IPS-11a (cell line): ENCODE measurements at regions not wholly inside any gene's neighbourhood (a gene's known extent, or its start where the extent isn't known, plus 50 kb on each side); places are given as distances from the start of the nearest gene placed in this dataset.

Experiments used
- H3K4me3 ChIP-seq: one replicate; pipeline ENCODE4 v1.5.1; 2013; ENCODE audit warnings: low read depth, low read length, control low read depth

- H3K4me3 ChIP-seq: no peak overlapping the region
These were observed 398.6 kb downstream of the TBL1XR1 start for GRCh38 chr3:176798680-176799079.

- no peak overlapping the region for H3K4me3 ChIP-seq
These were observed 400.9 kb downstream of the TBL1XR1 start for GRCh38 chr3:176796371-176796770.

- H3K4me3 ChIP-seq: no peak overlapping the region
These were observed 401.4 kb downstream of the TBL1XR1 start for GRCh38 chr3:176795891-176796290.

GRCh38 chr3:176794406-176794805 is 402.9 kb downstream of the TBL1XR1 start:
- no peak overlapping the region for H3K4me3 ChIP-seq

- H3K4me3 ChIP-seq: no peak overlapping the region
These were observed 407.3 kb downstream of the TBL1XR1 start for GRCh38 chr3:176789947-176790346.

GRCh38 chr3:176789281-176789705 is 408.0 kb downstream of the TBL1XR1 start:
- no peak overlapping the region for H3K4me3 ChIP-seq

- H3K4me3 ChIP-seq: no peak overlapping the region
These were observed 409.8 kb downstream of the TBL1XR1 start for GRCh38 chr3:176787506-176787905.

- H3K4me3 ChIP-seq: no peak overlapping the region
These were observed 412.1 kb downstream of the TBL1XR1 start for GRCh38 chr3:176785171-176785570.

GRCh38 chr3:176780766-176781165 is 416.5 kb downstream of the TBL1XR1 start:
- no peak overlapping the region for H3K4me3 ChIP-seq

GRCh38 chr3:176776622-176777175 is 420.6 kb downstream of the TBL1XR1 start:
- no peak overlapping the region for H3K4me3 ChIP-seq

GRCh38 chr3:176769547-176770190 is 427.6 kb downstream of the TBL1XR1 start:
- no peak overlapping the region for H3K4me3 ChIP-seq

GRCh38 chr3:176767385-176767784 is 429.9 kb downstream of the TBL1XR1 start:
- no peak overlapping the region for H3K4me3 ChIP-seq

GRCh38 chr3:176766862-176767261 is 430.4 kb downstream of the TBL1XR1 start:
- H3K4me3 ChIP-seq: no peak overlapping the region

- H3K4me3 ChIP-seq: no peak overlapping the region
These were observed 431.8 kb downstream of the TBL1XR1 start for GRCh38 chr3:176765382-176765900.

GRCh38 chr3:176759815-176760506 is 437.3 kb downstream of the TBL1XR1 start:
- no peak overlapping the region for H3K4me3 ChIP-seq

- H3K4me3 ChIP-seq: no peak overlapping the region
These were observed 439.9 kb downstream of the TBL1XR1 start for GRCh38 chr3:176757429-176757828.

GRCh38 chr3:176755977-176756376 is 441.3 kb downstream of the TBL1XR1 start:
- no peak overlapping the region for H3K4me3 ChIP-seq

GRCh38 chr3:176755552-176755951 is 441.7 kb downstream of the TBL1XR1 start:
- H3K4me3 ChIP-seq: no peak overlapping the region

GRCh38 chr3:176741664-176742047 is 455.6 kb downstream of the TBL1XR1 start:
- no peak overlapping the region for H3K4me3 ChIP-seq

- no peak overlapping the region for H3K4me3 ChIP-seq
These were observed 456.2 kb downstream of the TBL1XR1 start for GRCh38 chr3:176740906-176741663.

GRCh38 chr3:176739159-176739558 is 458.1 kb downstream of the TBL1XR1 start:
- no peak overlapping the region for H3K4me3 ChIP-seq
